Mucosa of descending colon (tissue), 3 donors: ENCODE measurements at regions not wholly inside any gene's neighbourhood (a gene's known extent, or its start where the extent isn't known, plus 50 kb on each side); places are given as distances from the start of the nearest gene placed in this dataset.

Experiments
- ATAC-seq: fragments of 200-7000 bp; cut with Tn5 transposase; one replicate; pipeline ENCODE4 v1.9.1; 2020; ENCODE audit warnings: mild to moderate bottlenecking, moderate library complexity
- DNase-seq, 3 donors: peaks; one replicate each; pipeline ENCODE4 v3.0.0-alpha.2; 2020
- H3K36me3 ChIP-seq: fragments of 200-600 bp; one replicate; pipeline ENCODE4 v1.8.0; 2021; ENCODE audit warnings: low read depth, mild to moderate bottlenecking
- H3K4me1 ChIP-seq: fragments of 200-600 bp; one replicate; pipeline ENCODE4 v1.8.0; 2021; ENCODE audit warnings: low read depth, mild to moderate bottlenecking
- H3K4me3 ChIP-seq: fragments of 200-600 bp; one replicate; pipeline ENCODE4 v1.8.0; 2021; ENCODE audit warnings: mild to moderate bottlenecking
- H3K9me3 ChIP-seq: fragments of 200-600 bp; one replicate; pipeline ENCODE4 v1.8.0; 2021; ENCODE audit warnings: mild to moderate bottlenecking
- CTCF ChIP-seq: fragments of 200-600 bp; IDR thresholded peaks from one replicate; pipeline ENCODE4 v1.8.0; 2022; ENCODE audit warnings: antibody characterized with exemption, mild to moderate bottlenecking
- intact Hi-C, 2 donors: fragments of 100-400 bp; cut with DNase I in 1 of 2; cut with micrococcal nuclease in 1 of 2; formaldehyde crosslinking; loops; one replicate each; pipeline versions ENCODE4 v1.11.0 to v1.11.1; 2022; cut with DNase I, micrococcal nuclease
- donor health status: DM: no; HTN: no; CAD: no; lungs with moderate emphysema.
- donor health status: DM: no; HTN: no; CAD: no.
- donor health status: DM: no; HTN: yes; CAD: no.

GRCh38 chr13:79886601-79887000 lies 405.6 kb downstream of the NDFIP2 start:
- intact Hi-C loops: no loop called here
- Histone ChIP-seq H3K9me3 (no peaks in the 10 kb centered on the region), H3K36me3 (no peaks in the 10 kb centered on the region), H3K4me3 (no peak overlapping the region), H3K4me1 (no peaks in the 10 kb centered on the region)
- TF ChIP-seq CTCF: no peak
- no peak for DNase-seq
- no peak for ATAC-seq

DNA sequence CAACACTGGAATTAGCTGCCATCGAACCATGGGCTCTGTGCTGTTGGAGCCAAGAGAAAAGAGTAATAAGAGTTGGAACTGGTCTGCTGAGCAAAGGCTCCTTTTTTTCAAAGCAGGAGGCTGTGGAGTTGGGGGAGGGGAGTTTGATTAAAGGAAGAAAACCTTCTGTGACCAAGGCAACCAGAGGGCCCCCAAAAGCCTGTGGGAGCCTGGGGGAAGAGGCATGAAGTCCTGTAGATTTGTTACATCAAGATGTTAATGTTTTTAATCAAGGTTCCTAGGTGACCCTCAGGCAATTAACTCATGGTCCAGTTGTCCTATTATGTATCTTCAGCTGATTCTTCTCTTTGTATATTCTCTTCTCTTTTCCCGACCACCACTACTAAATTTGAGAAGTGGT lies 403.9 kb downstream of the NDFIP2 start:
- Histone ChIP-seq H3K4me3 (no peak overlapping the region), H3K4me1 (no peaks in the 10 kb centered on the region), H3K36me3 (no peaks in the 10 kb centered on the region), H3K9me3 (no peaks in the 10 kb centered on the region)
- DNase-seq (no peak), ATAC-seq (no peak)
- intact Hi-C loops: no loop called here
- no peak for TF ChIP-seq CTCF

GRCh38 chr13:79883216-79883615 lies 402.3 kb downstream of the NDFIP2 start:
- Histone ChIP-seq H3K36me3 (no peaks in the 10 kb centered on the region), H3K9me3 (no peaks in the 10 kb centered on the region), H3K4me1 (no peaks in the 10 kb centered on the region), H3K4me3 (no peak overlapping the region)
- no peak for TF ChIP-seq CTCF
- ATAC-seq: no peak
- no peak for DNase-seq
- intact Hi-C loops: no loop called here

- Histone ChIP-seq H3K4me1 (no peaks in the 10 kb centered on the region), H3K36me3 (no peaks in the 10 kb centered on the region), H3K4me3 (no peak overlapping the region), H3K9me3 (no peaks in the 10 kb centered on the region)
- ATAC-seq (no peak), DNase-seq (no peak)
- intact Hi-C loops: no loop called here
- TF ChIP-seq CTCF: no peak
Measured at GRCh38 chr13:79880818-79881217, 399.9 kb downstream of the NDFIP2 start.

- DNase-seq (no peak), ATAC-seq (no peak)
- no peak for TF ChIP-seq CTCF
- Histone ChIP-seq H3K36me3 (no peaks in the 10 kb centered on the region), H3K9me3 (no peaks in the 10 kb centered on the region), H3K4me3 (no peak overlapping the region), H3K4me1 (no peaks in the 10 kb centered on the region)
- intact Hi-C loops: no loop called here
Measured at GRCh38 chr13:79874396-79875360, 393.7 kb downstream of the NDFIP2 start.
